HCT116 (cell line): ENCODE measurements at regions not wholly inside any gene's neighbourhood (a gene's known extent, or its start where the extent isn't known, plus 50 kb on each side); places are given as distances from the start of the nearest gene placed in this dataset.

Source experiments
- ATAC-seq: fragments of 200-7000 bp; cut with Tn5 transposase; 2 replicates; pipeline ENCODE4 v1.9.1; 2020; ENCODE audit warnings: mild to moderate bottlenecking, moderate library complexity
- BruUV-seq: library from RNA; stranded (reverse); fragments of 400-500 nt; replicated peaks from 2 replicates; lab custom pipeline; 2021; lab: Mats Ljungman, UMichigan
- CTCF ChIA-PET: fragments of 300-600 bp; sonication (Branson Sonifier 250); formaldehyde crosslinking; loops from one replicate; lab custom pipeline; 2021; ENCODE audit warnings: antibody characterized with exemption; lab: Charles Lee
- POLR2A ChIA-PET: fragments of 300-600, 350-600 bp; sonication (Branson Sonifier 250); formaldehyde crosslinking; loops from one replicate; lab custom pipeline; 2021; ENCODE audit warnings: antibody characterized with exemption; lab: Charles Lee
- RAD21 ChIA-PET, 2 experiments: fragments of 300-600 bp; sonication (Branson Sonifier 250); formaldehyde crosslinking; loops; one replicate each; lab custom pipeline; 2023; ENCODE audit warnings: low total read pairs in 2 of 2; ENCODE audit not compliant: uncharacterized antibody in 2 of 2, unreplicated experiment in 2 of 2, low non-redundant PET in 1 of 2; lab: Charles Lee
- DNase-seq: peaks from one replicate; pipeline ENCODE4 v3.0.0-alpha.2; 2010; ENCODE audit warnings: low read depth, low spot score
- H2AFZ ChIP-seq: fragments of 200-600 bp; shearing (Covaris generic), sonication (generic); 2 replicates; pipeline ENCODE4 v1.6.1; 2017; ENCODE audit warnings: low read depth, mixed run types, mixed read lengths, antibody characterized with exemption, low read length; ENCODE audit not compliant: poor library complexity, severe bottlenecking
- H3K27ac ChIP-seq: 2 replicates; pipeline ENCODE4 v1.5.1; 2012; ENCODE audit warnings: low read depth, low read length
- H3K27me3 ChIP-seq: fragments of 200-600 bp; sonication (generic); 2 replicates; pipeline ENCODE4 v1.6.1; 2016; ENCODE audit warnings: mixed run types, low read length, mixed read lengths; ENCODE audit not compliant: insufficient read depth
- H3K36me3 ChIP-seq, 2 experiments: fragments of 200-500 bp in 1 of 2; fragments of 200-600 bp in 1 of 2; sonication (Bioruptor generic) in 1 of 2; sonication (generic) in 1 of 2; 2 replicates each; pipeline versions ENCODE4 v1.5.1 to v1.6.1; 2014 to 2016; ENCODE audit warnings: low read length in 2 of 2, inconsistent platforms in 1 of 2, mixed read lengths in 1 of 2, mixed run types in 1 of 2; ENCODE audit not compliant: insufficient read depth in 2 of 2, control insufficient read depth in 1 of 2
- H3K4me1 ChIP-seq, 2 experiments: fragments of 200-600 bp in 1 of 2; sonication (generic) in 1 of 2; 2 replicates each; pipeline versions ENCODE4 v1.5.1 to v1.6.1; 2012 to 2017; ENCODE audit warnings: low read length in 2 of 2, inconsistent platforms in 1 of 2, mild to moderate bottlenecking in 1 of 2, mixed read lengths in 1 of 2, mixed run types in 1 of 2, moderate library complexity in 1 of 2; ENCODE audit not compliant: insufficient read depth in 2 of 2, control insufficient read depth in 1 of 2
- H3K4me2 ChIP-seq: fragments of 200-600 bp; sonication (generic); 2 replicates; pipeline ENCODE4 v1.6.1; 2017; ENCODE audit warnings: mixed run types, low read length, mixed read lengths
- H3K4me3 ChIP-seq, 2 experiments: fragments of 200-600 bp in 1 of 2; sonication (generic) in 1 of 2; replicated peaks in 1 of 2; 2 replicates each; pipeline ENCODE4 v1.5.1; 2011 to 2016; ENCODE audit warnings: low read length in 2 of 2, control low read depth in 1 of 2, low read depth in 1 of 2, mild to moderate bottlenecking in 1 of 2, mixed read lengths in 1 of 2, mixed run types in 1 of 2
- H3K79me2 ChIP-seq: fragments of 200-600 bp; sonication (generic); 2 replicates; pipeline ENCODE4 v1.6.1; 2017; ENCODE audit warnings: mild to moderate bottlenecking, mixed run types, low read length, moderate library complexity, mixed read lengths; ENCODE audit not compliant: insufficient read depth
- H3K9ac ChIP-seq: fragments of 200-600 bp; sonication (generic); 2 replicates; pipeline ENCODE4 v1.6.1; 2016; ENCODE audit warnings: low read length, mixed read lengths
- H3K9me2 ChIP-seq: fragments of 200-600 bp; sonication (generic), shearing (Covaris generic); 2 replicates; pipeline ENCODE4 v1.6.1; 2017; ENCODE audit warnings: mixed run types, mild to moderate bottlenecking, moderate library complexity; ENCODE audit not compliant: insufficient read depth
- H3K9me3 ChIP-seq, 2 experiments: fragments of 200-500 bp in 1 of 2; fragments of 200-600 bp in 1 of 2; sonication (Bioruptor generic) in 1 of 2; sonication (generic) in 1 of 2; 2 replicates each; pipeline ENCODE4 v1.6.1; 2014 to 2017; ENCODE audit warnings: low read length in 2 of 2, mixed read lengths in 2 of 2, inconsistent platforms in 1 of 2, low read depth in 1 of 2, mild to moderate bottlenecking in 1 of 2, mixed run types in 1 of 2, moderate library complexity in 1 of 2; ENCODE audit not compliant: control insufficient read depth in 1 of 2, insufficient read depth in 1 of 2
- H4K20me1 ChIP-seq: fragments of 200-600 bp; sonication (generic), shearing (Covaris generic); 2 replicates; pipeline ENCODE4 v1.6.1; 2017; ENCODE audit warnings: mixed run types, mild to moderate bottlenecking, moderate library complexity; ENCODE audit not compliant: insufficient read depth
- CTCF ChIP-seq, 3 experiments: fragments of 200-600 bp in 1 of 3; sonication (generic) in 1 of 3; IDR thresholded peaks in 2 of 3; conservative IDR thresholded peaks in 1 of 3; 2 replicates each; pipeline ENCODE4 v1.5.1; 2012 to 2017; ENCODE audit warnings: low read depth in 2 of 3, low read length in 2 of 3, antibody characterized with exemption in 1 of 3, borderline replicate concordance in 1 of 3, control low read depth in 1 of 3, mild to moderate bottlenecking in 1 of 3, mixed read lengths in 1 of 3, mixed run types in 1 of 3, moderate library complexity in 1 of 3; ENCODE audit not compliant: insufficient read depth in 1 of 3
- EGR1 ChIP-seq: IDR thresholded peaks from 2 replicates; pipeline ENCODE4 v1.6.1; 2012; ENCODE audit warnings: low read depth
- MAX ChIP-seq: IDR thresholded peaks from 2 replicates; pipeline ENCODE4 v1.6.1; 2012
- POLR2AphosphoS5 ChIP-seq: IDR thresholded peaks from 2 replicates; pipeline ENCODE4 v1.6.1; 2011; ENCODE audit warnings: mild to moderate bottlenecking, low read depth, low read length, moderate library complexity
- RAD21 ChIP-seq: IDR thresholded peaks from 2 replicates; pipeline ENCODE4 v1.6.1; 2012; ENCODE audit warnings: low read depth, mild to moderate bottlenecking
- SIN3A ChIP-seq: IDR thresholded peaks from 2 replicates; pipeline ENCODE4 v1.6.1; 2012; ENCODE audit warnings: low read depth
- ZBTB33 ChIP-seq: IDR thresholded peaks from 2 replicates; pipeline ENCODE4 v1.6.1; 2011; ENCODE audit warnings: mild to moderate bottlenecking, low read length, moderate library complexity; ENCODE audit not compliant: insufficient replicate concordance; ENCODE audit errors: extremely low read depth
- intact Hi-C: fragments of 100-400 bp; cut with micrococcal nuclease; formaldehyde crosslinking; loops from 2 replicates; pipeline ENCODE4 v1.10.0; 2022

GRCh38 chr6:87824958-87825491 lies 123.0 kb upstream of the AKIRIN2 start:
- Histone ChIP-seq H3K4me2 (no peak overlapping the region), H3K27me3 (no peaks in the 10 kb centered on the region), H3K4me3 (no peak overlapping the region), H3K9ac (no peak overlapping the region), H2AFZ (no peak overlapping the region), H3K9me3 (no peaks in the 10 kb centered on the region), H3K36me3 (no peaks in the 10 kb centered on the region), H3K79me2 (no peaks in the 10 kb centered on the region), H3K27ac (no peak overlapping the region), H3K9me2 (no peaks in the 10 kb centered on the region), H4K20me1 (no peaks in the 10 kb centered on the region), H3K4me1 (no peaks in the 10 kb centered on the region)
- CTCF ChIA-PET, result no interaction called here
- no TSS peak for BruUV-seq
- RAD21 ChIA-PET, result no interaction called here
- TF ChIP-seq SIN3A, result no peak
- TF ChIP-seq CTCF (IDR thresholded peaks at IDR 0.05 in 2 of 3, conservative IDR thresholded peaks at IDR 0.05 in 1 of 3; ENCODE audit: borderline replicate concordance in 1 of 3, insufficient read depth in 1 of 3, low read depth in 2 of 3, low read length in 2 of 3), result no peak
- TF ChIP-seq ZBTB33, result no peak
- no peak for TF ChIP-seq EGR1
- TF ChIP-seq MAX, result no peak
- no peak for TF ChIP-seq RAD21
- TF ChIP-seq POLR2AphosphoS5, result no peak
- ATAC-seq (no peak), DNase-seq (no peak)
- POLR2A ChIA-PET, result no interaction called here
- intact Hi-C loops, result no loop called here
